GM12872 (cell line): ENCODE measurements at regions not wholly inside any gene's neighbourhood (a gene's known extent, or its start where the extent isn't known, plus 50 kb on each side); places are given as distances from the start of the nearest gene placed in this dataset.

ENCODE experiments used
- CTCF ChIP-seq: IDR thresholded peaks from 3 replicates; pipeline ENCODE4 v1.5.1; 2011; ENCODE audit warnings: low read depth, mild to moderate bottlenecking, low read length, moderate library complexity; ENCODE audit not compliant: insufficient read depth

GRCh38 chr7:29629507-29629906 lies 65.9 kb downstream of the PRR15 start:
- TF ChIP-seq CTCF, result no peak

- peak; percentile 24; the same call in 1 of the 3 replicates for TF ChIP-seq CTCF
Observed at GRCh38 chr7:29635067-29636008, 71.7 kb downstream of the PRR15 start.

GRCh38 chr7:29636009-29636351 lies 72.3 kb downstream of the PRR15 start:
- no peak for TF ChIP-seq CTCF

- TF ChIP-seq CTCF, result no peak
Observed at GRCh38 chr7:29637374-29637773, 73.7 kb downstream of the PRR15 start.

GRCh38 chr7:29639386-29639785 lies 75.8 kb downstream of the PRR15 start:
- no peak for TF ChIP-seq CTCF

- TF ChIP-seq CTCF, result no peak
Observed at GRCh38 chr7:29639886-29640595, 76.4 kb downstream of the PRR15 start.

- no peak for TF ChIP-seq CTCF
Observed at GRCh38 chr7:29641651-29642050, 78.0 kb downstream of the PRR15 start.
